HG03342 (cell line): ENCODE measurements at regions not wholly inside any gene's neighbourhood (a gene's known extent, or its start where the extent isn't known, plus 50 kb on each side); places are given as distances from the start of the nearest gene placed in this dataset.
"Not testable (repeated sequence)": the region's sequence is repeated elsewhere in the genome, so short reads cannot be mapped to it uniquely, and the experiment has no call there.

Experiments used
- ATAC-seq: cut with Tn5 transposase; IDR thresholded peaks from one replicate; pipeline ENCODE4 v1.9.1; 2021; ENCODE audit warnings: mild to moderate bottlenecking, moderate library complexity; ENCODE audit not compliant: unreplicated experiment

DNA sequence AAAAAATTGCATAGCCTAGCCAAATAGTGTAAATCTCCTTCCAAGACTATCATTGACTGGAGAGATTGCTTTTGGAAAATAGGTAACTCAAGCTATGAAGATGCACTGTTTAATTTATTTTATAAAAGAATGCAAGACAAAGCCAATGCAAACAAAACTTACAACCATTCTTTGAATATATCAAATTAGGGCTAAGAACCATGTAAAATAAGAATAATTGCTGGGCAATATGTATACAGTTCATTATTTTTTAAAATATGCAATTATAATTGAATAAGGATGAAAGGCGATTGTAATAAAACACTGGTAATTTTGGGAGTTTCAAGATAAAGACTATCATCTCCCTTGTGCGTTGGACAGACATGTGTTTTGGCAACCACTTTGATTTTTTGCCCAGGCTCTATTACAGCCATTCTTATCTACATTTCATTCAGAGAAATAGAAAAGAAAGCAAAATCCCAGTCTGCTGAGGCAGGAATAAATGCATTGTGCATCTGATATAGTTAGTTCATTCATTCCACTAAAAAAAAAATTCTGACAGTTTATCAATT, 242.3 kb upstream of the ROBO1 start:
- no peak for ATAC-seq

DNA sequence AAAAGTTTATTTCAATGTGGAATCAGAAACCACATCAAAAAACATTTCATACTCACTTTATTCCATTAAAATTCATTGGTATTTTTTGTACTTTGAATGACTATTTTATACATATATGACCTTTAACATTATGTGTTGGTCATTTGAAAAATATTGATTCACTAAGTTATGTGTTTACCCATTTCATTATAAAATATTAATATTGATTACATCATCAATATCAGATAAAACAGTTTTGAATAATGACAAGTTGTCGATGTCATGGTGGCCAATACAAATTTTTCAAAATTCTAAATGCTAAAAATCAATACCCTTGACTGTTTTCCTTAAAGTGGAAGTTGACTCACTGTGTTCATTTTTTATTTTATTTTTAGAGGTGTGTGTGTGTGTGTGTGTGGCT, 239.7 kb upstream of the ROBO1 start:
- no peak for ATAC-seq

DNA sequence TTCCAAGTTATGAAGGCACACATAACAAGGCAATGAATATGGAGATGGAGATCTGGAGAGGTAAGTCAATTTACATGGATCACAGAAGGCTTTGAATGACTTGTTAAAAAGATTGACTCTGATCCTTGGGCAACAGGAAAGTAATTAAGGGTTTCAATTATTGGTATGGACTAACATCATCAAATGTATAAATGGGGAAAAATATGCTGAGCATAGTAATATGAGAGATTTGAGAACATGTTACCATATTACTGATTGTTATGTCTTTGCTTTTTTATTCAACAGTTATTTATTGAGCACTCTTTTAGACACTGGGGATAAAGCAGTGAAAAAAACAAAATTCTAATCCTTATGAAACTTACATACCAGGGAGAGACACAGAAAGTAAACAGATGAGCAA, 238.5 kb upstream of the ROBO1 start:
- ATAC-seq: no peak

DNA sequence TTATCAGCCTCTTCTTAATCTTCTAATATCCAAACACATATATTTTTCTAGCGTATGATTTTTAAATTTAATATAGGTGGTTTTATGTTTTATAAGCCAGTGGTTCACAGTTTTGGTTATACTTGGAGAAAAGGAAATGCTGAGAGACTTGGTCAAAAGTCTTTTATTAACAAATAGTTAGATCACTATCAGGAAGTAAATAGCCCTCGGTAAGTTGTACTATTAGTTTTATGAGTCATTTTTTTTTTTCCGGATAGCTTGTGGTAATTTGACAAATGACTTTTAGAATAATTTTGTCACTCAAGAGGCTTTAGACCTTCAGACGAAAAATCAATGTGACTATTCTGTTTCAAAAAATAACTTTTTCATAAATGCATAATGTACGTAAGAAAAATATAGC, 232.2 kb upstream of the ROBO1 start:
- no peak for ATAC-seq

DNA sequence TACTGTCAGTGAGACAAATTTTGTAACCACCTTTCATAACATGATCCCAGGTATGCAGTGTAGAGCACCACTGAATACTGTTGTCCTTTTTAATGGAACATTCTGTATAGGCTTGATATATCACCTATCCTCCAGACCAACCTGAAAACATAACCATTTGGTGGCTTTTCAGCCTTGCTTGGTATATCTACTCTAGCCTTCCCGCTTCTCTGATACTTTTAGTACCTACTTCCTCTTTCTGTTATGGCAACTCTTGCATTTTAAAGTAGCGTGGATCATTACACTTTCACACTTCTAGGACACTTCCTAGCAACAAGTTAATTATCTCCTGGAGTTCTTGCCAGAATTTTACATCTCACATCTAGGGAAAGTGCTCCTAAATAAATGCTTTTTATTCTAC, 226.6 kb upstream of the ROBO1 start:
- no peak for ATAC-seq

DNA sequence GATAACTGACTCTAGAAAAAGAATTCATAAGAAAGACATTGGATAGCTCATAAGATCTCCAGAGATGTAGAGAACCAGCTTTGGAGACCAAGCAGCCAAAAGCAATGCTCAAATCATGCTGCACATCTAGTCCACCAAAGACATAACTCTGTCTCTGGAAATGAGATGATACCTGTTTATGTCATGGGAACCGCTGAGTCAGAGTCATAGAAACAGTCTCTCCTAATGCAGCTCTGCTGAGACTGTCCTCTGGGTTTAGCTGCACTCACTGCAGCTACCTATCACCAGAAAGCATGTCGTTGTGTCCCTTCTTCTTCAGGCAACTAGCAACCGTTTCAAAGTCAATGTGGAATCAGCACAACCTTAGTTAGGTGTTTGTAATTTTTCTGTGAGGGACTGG, 218.5 kb upstream of the ROBO1 start:
- no peak for ATAC-seq

DNA sequence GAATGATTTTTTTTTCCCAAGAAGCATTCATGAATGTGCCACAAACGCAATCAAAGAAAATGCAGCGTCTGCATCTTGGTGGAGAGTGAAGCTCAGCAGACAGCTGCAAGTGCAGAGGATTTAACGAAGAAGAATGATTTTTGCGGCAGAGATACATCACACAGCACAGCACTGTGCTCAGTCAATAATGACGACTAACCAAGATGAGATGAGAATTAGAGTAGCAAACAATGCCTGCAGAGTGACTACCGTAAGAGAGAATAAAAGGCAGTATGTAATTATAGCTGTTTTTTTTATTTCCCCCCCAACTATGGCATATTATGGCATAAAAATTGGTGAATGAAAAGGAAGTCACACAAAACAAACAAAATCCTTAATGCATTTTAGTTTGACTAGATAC, 218.0 kb upstream of the ROBO1 start:
- ATAC-seq: no peak

DNA sequence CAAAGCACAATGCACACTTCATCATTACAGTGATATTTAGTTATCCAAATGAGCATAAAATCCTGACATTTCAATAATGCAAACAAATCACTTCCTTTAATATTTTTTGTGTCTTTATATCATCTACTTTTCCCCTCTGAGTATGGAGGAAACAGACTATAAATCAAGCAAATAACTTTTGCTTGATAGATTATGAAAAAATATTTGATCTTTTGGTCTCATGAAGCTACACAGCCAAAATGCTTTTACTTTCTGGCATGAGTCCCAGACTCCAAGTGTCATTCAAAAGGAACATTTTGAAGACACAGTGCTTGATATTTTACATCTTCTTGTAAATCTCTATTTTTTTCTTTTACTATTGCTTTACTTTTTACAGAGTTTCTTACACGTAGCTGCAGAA, 215.3 kb upstream of the ROBO1 start:
- ATAC-seq: no peak

DNA sequence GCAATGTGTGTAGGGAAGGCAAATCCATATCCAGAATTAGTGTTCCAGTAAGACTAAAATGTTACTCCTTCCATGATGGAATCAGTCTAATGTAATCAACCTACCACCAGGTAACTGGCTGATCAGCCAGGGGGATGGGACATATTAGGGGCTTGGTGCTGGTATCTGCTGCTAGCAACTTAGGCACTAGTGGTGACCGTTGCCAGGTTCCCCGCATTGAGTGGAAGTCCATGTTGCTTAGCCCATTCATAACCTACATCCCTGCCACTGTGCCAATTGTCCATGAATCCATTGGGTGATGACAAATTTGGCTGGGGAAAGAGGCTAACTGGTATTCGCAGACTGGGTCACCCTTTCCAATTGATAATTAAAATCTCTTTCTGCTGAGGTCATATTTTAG, 212.2 kb upstream of the ROBO1 start:
- ATAC-seq: no peak

DNA sequence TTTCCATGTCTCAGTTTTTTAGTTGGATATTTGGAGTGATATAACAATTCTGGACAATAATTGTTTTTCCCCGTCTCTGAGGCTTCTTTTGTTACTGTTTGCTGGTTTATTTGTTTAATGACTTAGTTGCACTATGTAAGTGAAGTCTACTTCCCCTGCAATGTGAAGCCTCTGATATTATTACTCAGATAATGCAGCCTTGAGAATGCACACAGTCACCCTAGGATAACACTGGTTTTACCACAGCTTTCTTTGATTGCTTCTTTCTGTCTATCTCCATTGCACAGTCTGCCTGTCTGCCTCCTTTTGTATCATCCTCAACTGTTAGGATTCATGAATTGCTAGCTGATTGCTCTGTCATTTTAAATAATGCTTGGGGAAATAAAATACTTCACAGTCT, 208.7 kb upstream of the ROBO1 start:
- no peak for ATAC-seq

DNA sequence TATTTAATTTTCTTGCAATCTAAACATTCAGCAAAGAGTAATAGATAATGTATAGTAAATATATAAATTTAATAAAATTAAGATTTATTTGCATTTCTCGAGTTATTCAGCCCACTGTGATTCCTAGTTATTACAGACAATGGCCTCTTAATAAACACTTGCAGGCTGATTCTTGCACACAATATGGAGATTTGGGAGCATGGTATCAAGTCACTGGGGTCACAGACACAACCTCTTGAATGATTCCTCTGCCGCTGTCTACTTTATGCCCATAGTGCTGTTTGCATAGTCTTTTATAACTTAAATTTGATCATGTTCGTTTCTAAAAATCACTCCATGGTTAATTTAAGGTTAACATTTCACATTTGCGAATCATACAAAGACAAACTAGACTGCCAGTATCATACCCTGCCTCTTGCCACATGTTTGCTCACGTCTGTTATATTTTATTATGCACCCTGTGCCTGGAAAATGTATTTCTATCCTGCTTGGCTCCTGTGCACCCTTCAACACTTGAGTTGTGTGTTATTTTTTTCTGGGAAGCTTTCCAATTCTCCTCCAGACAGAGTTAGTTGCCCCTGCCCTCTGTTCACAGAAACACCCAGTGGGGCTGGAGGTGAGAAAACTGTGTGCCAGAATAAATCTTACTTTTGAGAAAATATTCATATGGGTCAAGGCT, 206.3 kb upstream of the ROBO1 start:
- no peak for ATAC-seq

DNA sequence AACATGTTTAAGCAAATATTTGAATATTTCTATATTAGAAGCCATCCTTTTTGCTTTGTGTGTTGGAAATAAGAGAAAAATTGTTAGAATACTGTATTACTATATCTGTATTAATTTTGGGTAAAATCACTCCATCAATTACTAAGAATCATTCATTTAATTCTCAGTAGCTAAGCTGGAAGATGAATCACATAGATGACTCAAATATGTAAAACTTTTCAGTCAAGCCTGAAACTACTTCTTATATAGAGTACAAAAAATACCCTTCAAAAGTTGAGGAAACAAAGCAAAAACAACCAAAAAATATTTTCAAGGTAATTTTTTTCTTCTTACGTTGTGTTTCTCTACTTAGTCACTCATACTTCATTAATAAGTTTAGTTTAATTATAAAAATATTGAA, 205.7 kb upstream of the ROBO1 start:
- no peak for ATAC-seq

DNA sequence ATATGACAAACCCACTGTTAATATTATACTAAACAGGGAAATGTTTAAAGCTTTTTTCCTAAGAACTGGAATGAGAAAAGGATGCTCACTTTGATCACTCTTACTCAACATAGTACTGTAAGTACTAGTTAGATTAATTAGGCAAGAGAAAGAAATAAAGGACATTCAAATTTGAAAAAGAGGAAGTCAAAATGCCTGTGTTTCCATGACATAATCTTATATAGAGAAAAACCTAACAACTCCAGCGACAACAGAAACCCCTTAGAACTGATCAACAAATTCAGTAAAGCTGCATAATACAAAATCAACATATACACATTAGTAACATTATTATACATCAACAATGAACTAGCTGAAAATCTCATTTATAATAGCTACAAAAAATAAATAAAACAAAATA, 200.6 kb upstream of the ROBO1 start:
- ATAC-seq: no peak

DNA sequence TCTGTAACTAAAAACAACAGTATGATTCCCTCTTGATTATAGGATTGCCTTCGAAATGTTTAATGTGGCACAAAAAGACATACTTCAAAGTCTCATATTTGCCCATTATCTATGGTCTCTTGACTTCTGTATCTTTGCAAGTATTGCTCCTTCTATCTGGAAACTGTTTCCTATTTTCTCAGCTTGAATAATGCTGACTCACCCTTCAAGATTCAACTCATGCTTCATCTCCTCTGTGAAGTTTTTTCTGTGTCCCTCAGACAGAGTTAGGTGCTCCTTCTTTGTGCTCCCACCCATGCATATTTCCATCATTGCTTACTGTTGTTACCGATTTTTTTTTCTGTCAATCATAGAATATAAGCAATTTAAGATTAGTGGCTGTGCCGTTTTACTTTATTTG, 192.8 kb upstream of the ROBO1 start:
- ATAC-seq: no peak

DNA sequence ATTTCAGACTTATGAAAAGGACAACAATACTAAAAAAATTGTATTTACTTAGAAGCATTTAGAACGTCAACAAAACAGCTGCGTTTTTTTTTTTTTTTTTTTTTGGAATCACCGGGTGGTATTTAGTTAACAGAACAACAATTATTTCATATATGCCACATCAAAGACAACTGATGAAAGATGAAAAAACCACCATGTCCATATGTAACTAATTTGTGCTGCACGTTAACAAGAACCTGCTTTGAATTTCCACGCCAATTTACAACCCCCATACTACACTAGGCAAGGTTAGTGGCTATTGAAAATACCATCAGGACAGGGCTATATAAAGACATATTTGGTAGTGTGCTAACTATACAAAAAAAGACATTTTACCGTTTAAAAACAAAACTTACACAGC, 189.3 kb upstream of the ROBO1 start:
- no peak for ATAC-seq

DNA sequence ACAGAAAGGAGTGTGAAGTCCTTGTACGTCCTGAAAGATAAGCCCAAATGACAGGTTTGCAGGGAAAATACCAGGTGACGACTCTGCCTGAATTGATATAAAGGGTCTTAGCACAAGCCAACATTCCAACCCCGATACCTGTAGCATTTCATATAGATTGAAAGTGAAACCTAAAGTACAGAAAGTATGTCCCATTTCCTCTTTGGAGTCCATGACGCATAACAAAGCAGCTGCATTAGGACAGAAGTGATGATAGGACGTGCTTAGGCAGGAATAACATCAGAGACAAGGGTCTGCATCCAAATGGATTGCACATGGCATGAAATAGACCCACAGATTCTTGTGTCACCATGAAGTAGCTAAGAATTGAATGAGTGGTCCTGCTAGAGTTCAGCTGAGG, 187.0 kb upstream of the ROBO1 start:
- ATAC-seq: no peak

DNA sequence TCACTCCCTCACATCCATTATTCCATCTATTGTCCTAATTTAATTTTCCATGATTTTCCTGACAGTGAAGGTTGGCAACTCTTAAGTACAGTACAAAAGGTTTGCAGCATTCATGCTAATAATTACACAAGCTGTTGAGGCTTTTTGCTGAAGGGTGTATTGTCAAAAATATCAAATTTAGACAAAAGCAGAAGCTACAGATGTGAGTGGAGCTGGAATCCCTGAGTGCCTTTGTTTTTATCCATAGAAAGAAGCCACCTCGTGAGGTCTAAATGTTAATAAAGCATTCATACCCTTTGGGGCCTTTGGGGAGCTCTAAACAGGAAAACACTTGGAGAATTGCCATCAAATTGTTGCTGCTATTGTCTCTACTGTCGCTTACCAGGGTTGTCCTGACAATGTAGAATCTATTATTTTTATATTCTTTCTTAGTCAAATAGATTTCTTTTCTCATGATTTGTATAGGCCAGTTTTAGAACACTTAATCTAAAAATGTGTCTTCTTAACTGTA, 185.8 kb upstream of the ROBO1 start:
- ATAC-seq: no peak

DNA sequence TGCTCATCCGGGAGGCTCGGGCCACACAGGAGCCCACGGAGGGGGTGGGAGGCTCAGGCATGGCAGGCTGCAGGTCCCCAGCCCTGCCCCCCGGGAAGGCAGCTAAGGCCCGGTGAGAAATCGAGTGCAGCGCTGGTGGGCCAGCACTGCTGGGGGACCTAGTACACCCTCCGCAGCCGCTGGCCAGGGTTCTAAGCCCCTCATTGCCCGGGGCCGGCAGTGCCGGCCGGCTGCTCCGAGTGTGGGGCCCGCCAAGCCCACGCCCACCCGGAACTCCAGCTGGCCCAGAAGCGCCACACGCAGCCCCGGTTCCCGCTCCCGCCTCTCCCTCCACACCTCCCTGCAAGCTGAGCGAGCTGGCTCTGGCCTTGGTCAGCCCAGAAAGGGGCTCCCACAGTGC, 183.6 kb upstream of the ROBO1 start:
- not testable (repeated sequence) for ATAC-seq

DNA sequence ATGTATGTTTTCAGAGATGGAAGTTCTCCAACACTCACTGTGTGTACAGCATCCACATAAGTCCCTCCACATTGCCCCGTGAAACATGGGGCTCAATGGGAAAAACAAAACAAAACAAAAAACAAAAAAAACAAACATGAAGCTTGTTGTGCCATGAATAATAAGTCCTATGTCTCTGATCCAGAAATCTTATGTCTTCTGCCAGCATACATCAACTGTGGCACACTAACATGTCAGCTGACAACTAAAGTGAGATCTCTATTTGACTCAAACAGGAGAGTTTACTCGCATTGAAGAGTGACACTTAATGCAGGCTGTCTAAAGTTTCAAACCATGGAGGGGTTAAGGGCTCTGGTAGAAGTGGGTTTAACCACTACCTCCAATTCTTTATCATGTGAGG, 180.2 kb upstream of the ROBO1 start:
- ATAC-seq: no peak

DNA sequence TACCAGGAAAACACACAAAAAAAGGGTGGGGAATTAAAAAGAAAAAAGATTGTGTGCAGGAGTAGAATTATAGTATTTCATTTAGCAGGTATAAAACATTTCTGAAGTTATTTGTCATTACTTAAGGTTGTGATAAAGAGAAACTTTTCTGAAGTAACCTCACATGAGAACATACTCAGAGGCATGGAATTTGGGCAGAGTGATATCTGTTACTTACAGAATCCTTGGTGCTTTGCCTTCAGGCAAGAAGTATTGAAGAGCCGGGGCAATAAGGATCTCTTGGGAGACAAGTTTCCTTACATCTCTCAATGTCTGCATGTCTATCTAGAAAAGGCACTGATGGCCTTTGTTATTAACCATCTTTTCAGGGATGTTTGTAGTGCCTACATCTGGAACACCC, 179.7 kb upstream of the ROBO1 start:
- ATAC-seq: no peak

DNA sequence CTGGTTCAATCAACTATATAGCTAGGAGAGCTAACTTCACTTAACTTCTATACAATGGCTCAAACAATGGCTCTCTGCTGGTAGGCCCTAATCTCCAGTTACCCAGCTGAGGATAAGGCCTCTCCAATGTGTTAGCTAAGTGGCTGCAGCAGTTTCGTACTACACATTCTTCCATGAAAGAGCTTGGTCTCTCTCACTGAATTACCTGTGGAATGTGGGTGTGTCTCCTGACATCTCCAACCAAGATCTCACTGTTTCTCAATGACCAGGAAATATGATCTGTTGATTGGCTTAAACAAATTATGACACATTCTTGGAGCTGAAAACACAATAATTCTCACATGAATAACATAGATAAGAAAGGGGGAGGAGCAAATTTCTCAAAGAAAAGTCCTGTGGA, 169.8 kb upstream of the ROBO1 start:
- ATAC-seq: no peak

DNA sequence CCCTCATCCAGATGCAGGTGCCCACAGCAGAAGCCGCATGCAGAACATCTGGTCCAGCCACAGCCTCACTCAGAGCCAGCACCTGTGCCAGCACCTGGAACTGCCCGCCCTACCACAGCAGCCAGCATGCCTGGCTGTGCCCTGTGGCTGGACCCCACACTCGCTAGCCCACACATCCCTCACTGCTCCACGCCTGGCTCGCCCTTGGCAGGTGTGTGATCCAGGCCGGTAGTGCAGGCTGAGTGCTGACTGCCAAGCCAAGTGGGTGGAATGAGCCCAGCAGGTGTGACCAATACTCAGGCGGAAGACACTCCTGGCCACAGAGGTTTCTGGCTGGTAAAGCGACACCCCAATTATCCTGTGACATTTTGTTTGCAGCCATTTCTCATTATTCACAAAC, 162.4 kb upstream of the ROBO1 start:
- ATAC-seq: no peak
